ENCODE measurements at regions not wholly inside any gene's neighbourhood (a gene's known extent, or its start where the extent isn't known, plus 50 kb on each side); places are given as distances from the start of the nearest gene placed in this dataset.

DNA sequence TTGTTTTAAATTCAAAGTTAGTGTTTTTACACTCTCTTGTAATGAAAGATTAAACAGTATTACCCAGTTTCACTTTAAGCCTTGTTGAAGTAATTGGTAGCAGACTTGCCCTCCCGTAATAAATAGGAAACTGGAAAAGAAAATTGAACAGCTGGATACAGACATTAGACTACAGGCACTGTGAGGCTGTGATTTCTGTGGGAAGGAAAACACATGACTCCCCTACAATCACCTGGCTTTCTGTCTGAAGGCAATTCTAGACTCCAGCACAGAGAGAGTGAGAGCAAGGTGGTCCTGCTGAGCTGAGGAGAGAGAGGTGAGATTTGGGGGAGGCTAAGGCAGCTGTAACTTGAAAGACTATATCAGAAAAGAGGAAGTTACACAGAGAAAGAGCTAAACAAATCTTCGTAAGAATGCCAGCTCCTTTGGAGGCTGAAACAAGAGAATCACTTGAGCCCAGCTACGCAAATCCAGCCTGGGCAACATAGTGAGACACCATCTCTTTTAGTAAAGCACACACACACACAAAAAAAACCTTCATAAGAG is 57.8 kb upstream of the CDYL2 start:
- no peak for DNase-seq
